Kasumi-1 (cell line): ENCODE measurements at regions not wholly inside any gene's neighbourhood (a gene's known extent, or its start where the extent isn't known, plus 50 kb on each side); places are given as distances from the start of the nearest gene placed in this dataset.

Experiments used
- DNase-seq, 2 experiments: peaks; one replicate each; lab custom pipeline; 2025; lab: John Stamatoyannopoulos, UW

DNA sequence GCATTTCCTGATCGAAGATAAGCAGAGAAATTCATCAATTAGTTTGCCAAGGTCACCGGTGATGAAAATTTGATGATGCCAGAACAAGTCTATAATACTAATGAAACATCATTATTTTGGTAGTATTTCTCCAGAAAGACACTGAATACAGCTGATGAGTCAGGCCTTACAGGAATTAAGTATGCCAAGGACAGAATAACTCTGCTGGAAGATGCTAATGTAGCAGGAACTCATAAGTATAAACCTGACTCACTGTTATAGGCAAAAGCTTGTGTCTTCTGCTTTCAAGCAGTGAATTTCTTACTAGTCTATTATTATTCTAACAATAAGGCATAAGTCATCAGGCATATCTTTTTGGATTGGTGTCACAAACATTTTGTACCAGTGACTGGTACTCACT, 1825.1 kb upstream of the IGFBP7 start:
- no peak for DNase-seq

DNA sequence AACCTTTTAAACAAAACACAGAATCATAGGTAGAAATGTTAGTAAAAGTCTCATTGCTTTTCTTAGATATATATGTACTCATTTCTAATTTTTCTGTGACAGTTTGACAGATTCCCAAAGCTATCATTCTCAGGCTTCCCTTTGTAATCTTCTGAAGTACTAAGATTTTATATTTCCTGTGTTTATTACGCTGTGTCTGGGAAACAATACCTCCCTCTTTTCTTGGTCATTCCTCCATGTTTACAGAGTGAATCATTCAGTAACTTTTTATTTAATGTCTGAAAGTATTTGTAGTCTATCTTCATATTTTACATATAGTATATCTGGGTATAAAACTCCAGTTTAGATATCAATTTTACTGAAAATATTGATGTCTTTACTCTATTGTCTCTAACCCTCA, 1826.3 kb upstream of the IGFBP7 start:
- no peak for DNase-seq

DNA sequence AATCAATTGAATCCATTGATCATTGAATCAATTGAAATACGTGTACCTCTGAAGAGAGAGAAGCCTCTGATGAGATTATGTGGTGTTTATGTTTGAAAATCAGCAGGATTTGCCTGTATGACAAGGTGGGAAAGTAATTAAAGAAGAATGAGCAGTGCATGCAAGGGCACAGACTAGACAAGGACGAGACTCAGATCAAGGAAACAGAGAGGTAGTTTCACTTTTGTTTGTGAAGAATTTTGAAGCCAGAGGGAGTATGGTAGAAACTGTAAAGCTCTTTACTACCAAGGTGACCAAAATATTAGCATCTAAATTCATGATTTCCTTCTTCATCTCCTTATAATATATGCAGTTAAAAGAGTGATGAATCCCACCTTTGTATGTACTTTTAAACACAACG, 1830.0 kb upstream of the IGFBP7 start:
- no peak for DNase-seq

DNA sequence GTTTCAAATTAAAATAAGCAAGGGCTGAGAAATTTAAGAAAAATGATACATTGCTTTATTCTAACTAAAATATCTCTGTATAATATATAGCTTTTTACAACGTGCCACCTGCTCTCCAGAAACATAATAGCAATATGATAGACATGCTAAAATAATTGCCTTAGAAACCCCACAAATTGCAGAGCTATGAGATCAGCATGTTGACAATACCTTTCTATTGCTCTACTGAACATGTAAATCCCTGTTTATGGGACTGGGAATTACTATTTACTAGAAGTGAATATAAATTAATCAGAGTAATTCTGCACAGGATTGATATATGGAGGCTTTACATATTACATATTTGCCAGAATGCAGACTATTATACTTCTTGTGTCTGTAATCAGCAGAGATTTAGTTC, 1831.1 kb upstream of the IGFBP7 start:
- DNase-seq, result no peak

DNA sequence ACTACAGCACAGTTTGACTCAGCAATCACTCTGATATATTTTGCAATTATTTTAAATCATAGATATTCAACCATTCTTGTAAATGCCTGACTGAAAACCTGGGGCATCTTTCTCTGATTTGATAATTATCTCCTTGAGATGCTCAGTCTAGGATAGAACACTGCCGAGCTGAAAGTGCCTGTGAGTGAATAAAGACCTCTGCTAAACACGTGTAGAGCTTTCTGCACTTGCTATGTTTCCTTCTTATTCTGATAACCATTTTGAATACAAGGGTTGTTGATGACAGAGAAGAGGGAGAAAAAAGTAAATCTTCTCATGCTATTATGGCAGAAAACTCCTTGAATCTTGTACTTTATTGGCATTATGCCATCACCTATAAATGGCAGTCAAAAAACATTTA, 1843.4 kb upstream of the IGFBP7 start:
- no peak for DNase-seq

DNA sequence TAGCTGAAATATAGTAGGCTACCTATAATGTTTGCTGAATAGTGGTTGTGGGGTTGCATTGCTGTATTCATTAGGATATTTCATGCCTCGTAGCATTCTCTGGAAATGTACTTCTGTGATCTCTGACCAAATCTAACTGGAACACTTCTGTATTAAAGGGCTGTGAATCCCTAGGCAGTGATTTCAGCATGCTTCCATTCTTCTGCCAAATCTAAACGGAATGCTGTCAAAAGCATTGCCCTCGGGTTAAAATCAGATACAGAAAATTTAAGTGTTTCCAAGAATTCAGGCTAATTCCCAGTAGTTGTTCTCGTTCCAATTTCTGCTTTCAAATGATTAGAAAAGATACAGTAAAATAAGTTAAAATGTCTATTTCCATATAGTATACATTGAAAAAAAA, 1847.5 kb upstream of the IGFBP7 start:
- DNase-seq, result no peak

DNA sequence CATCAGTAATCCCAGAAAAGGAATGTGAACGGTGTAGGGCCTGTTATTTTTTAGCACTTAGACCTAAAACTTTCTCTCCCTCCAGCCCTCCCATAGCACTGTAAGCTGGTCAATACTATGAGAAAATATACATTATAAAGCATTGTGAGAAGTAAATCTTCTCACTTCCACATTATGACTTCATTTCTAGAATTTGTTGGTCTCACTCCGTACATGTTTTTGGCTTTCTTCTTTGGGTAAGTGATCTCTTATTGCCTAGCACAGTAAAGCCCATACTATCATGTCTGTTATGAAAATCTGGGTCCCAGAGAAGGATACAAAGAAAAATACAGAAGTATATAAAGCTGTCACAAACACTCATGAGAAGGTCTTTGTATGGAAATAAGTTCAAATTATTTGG, 1851.1 kb upstream of the IGFBP7 start:
- DNase-seq, result no peak

DNA sequence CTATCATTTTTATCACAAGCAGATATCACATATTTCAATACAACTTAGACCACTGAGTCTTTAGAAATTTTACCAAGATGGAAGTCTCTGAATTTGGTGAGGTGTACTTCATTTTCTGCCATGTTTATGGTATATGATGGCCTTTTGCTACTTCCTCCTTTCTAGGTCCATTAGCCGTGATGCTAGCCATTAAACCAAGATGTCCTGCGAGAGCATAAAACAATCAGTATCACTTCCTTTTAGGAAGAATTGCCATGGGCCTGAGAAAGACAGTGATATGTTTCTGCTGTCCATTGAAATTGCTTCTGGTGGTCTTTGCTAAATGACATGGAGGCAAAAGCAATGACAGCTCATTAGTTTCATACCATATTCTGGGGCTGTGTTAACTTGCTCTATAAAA, 1851.7 kb upstream of the IGFBP7 start:
- no peak for DNase-seq

DNA sequence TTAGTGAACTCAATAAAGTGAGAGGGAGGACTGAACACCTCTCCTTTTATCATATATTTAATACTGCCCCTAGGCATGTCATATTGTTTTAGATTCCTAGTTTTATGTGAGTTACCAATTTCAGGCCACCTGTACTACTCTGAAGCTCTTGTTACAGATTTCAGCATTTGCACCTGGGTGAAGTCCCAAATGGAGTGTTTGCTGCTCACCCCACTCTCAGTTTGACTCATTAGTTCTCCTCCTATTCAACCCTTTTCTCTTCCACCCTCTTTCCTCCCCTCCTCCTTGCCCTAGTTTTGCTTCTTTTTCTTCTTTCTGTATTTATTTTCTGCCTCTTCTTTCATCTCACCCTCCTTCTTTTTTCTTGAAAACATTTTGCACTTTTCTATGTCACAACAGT, 1852.2 kb upstream of the IGFBP7 start:
- no peak for DNase-seq

DNA sequence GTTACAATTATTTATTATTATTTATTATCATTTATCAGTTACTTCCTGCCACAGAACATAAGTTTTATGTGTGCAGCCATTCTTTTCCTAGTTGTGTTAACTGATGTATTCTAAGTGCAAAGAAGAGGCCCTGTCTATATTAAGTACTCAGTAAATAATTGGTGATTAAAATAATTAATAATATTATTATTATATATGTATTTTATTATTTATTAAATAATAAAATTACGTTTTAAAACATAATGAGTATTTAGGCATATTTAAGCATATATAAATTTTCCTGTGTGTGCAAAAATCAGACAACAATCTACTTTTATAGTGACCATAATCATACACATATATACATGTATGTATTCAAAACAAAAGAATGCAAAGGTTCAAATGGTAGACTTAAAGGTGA, 1871.6 kb upstream of the IGFBP7 start:
- no peak for DNase-seq

DNA sequence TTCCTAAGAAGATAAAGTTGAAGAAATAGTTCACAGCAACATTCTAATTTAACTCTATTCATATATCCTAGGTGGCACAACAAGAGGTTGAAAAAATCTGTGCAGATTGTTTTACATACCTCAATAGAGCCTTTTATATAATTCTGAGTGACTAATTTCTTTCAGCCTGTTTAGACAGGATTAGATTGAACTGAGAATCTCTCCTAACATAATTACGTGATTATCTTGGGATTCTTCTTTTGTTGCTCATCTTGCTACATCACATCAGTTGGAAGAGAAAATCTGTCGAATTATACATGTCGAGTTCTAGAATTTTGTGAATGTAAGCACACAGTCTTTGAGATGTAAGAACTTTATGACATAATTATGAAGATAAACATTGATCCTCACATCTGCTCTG, 1873.7 kb upstream of the IGFBP7 start:
- DNase-seq, result no peak

DNA sequence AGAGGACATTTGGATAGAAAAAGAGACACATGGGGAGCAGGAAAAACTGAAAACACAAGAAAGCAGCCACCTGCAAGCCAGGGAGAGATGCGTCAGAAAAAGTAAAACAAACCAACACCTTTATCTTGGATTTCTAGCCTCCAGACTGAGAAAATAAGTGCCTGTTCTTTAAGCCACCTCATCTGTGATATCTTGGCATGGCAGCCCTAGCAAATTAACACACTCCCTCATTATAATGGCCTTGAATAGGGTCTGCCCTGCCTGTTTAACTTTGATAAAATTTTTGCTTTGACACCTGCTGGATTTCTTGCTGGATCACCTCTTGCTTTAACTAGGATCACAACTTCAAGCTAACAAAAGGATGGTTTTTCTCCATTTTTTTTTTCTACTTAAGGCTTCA, 1892.0 kb upstream of the IGFBP7 start:
- no peak for DNase-seq

DNA sequence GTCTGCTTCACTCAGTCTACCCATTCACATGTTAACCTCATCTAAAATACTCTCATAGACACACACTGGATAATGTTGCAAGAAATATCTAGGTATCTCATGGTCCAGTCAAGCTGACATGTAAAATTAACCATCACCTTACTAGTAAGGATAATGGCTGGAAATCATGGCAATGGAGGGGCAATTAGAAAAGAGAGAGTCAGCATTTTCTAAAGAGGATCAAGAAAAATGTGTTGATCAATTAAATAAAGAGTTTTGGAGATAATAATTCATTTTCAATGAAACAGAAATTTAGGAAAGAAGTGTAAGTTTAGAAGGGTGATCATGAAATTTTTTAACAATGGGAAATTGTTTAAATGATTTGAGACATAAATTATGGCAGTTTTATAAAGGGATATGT, 1914.1 kb upstream of the IGFBP7 start:
- DNase-seq, result no peak

DNA sequence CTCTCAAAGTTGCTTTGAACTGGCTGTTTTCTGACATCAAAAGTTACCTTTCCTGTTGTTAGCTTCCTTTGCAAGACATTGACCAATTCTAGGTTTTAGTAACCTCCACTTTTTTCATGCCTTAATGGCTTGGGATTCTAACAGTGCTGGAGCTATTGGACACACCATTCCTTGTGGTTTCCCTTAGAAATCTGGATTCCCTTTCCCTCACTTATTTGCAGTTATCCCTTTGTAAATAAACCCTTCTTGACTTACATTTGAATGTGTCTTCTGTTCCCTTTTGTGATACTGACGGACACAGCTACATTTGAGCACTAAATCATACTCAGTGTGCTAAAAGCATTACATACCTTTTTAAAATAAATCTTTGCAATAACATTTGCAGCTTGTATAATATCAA, 1927.6 kb upstream of the IGFBP7 start:
- no peak for DNase-seq

DNA sequence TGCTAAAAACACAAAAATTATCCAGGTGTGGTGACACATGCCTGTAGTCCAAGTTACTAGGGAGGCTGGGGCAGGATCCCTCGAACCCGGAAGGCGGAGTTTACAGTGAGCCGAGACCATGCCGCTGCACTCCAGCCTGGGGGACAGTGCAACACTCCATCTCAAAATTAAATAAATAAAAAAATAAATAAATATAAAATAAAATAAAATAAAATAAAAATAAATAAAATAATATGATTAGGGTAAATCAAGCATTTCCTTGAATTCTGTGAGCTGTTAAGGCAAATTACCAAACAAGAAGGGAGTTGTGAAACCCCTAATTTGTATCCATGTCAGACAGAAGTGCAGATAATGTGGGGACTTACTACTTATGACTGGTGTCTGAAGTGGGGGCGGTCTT, 1928.9 kb upstream of the IGFBP7 start:
- DNase-seq, result no peak

DNA sequence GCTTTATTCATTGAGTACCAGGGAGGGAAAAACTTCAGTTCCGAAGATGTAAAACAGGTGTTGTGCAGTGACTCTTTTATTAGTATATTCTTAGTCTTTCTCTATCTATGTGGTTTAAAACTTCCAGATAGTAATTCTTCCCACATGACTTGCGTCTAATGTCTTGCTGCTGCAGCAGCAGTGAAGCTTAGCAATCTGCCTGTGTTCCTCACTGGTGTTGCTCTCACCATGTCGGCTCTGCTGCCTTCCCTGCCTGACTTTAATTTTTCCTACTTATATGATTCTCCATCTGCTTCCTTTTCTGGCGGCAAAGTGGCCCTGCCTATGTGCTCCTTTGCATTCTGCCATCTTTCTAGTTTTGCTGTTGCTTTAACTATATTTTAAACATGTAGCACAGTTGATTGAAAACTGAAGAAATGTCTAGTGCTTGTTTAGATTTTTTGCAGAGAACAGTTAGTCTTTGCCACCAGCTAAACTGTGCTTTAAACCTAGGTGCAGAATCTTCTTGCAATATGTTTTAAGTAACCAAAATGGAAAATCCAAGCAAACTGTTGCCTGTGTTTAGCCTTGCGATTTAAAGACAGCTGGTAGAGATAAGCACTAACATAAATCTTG, 1934.2 kb upstream of the IGFBP7 start:
- DNase-seq, result no peak

DNA sequence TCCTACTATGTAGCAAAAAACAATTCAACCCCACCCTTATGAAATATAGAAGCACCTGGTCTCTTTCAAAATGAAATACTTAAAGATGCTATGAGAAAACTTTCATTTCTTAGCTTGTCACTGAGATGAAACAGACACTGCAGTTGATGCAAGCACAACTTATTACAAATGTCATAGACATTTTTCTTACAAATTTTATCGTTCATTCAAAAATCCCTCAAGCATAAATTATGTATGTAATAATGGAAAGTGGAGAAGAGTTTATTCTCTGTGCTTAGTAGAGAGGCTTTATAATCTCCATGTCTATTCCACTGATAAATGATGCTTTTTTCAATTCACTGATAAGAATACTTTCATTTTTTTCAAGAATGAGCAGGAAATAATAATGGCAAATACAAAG, 1943.9 kb upstream of the IGFBP7 start:
- no peak for DNase-seq

DNA sequence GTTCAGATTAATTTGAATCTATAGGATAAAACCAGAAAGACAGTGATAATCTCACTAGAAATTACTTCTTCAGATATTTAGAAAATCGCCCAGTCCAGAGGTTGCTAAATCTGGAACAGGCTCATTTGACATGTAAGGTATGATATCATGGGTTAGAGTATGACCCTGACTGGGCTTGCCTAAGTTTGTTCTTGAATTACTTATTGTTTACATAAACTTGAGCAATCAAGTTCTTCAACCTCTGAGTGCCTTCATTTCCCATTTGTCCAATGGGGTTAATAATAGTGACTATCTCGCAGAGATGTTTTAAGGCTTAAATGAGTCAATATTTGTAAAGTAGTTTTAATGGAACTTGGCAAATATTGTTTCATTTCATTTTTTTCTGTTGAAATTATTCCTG, 1947.6 kb upstream of the IGFBP7 start:
- no peak for DNase-seq

DNA sequence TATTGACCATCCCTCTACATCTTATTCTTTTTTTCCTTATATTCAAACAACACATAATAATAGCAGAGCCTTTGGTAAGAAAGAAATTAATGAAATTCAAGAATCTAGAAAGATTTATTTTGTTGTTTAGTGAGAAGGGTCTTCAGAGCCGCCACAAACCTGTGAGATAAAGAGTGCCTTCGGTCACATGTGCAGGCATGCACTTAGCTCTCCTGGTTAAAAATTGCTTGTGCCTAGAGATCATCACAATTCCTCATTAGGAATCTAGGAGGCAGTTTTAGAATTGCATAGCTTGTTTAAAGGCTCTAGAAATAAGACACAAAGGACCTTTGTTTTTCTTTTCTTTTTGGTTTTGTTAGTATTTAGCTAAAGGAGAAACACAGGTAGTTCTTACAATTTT, 1948.4 kb upstream of the IGFBP7 start:
- no peak for DNase-seq

DNA sequence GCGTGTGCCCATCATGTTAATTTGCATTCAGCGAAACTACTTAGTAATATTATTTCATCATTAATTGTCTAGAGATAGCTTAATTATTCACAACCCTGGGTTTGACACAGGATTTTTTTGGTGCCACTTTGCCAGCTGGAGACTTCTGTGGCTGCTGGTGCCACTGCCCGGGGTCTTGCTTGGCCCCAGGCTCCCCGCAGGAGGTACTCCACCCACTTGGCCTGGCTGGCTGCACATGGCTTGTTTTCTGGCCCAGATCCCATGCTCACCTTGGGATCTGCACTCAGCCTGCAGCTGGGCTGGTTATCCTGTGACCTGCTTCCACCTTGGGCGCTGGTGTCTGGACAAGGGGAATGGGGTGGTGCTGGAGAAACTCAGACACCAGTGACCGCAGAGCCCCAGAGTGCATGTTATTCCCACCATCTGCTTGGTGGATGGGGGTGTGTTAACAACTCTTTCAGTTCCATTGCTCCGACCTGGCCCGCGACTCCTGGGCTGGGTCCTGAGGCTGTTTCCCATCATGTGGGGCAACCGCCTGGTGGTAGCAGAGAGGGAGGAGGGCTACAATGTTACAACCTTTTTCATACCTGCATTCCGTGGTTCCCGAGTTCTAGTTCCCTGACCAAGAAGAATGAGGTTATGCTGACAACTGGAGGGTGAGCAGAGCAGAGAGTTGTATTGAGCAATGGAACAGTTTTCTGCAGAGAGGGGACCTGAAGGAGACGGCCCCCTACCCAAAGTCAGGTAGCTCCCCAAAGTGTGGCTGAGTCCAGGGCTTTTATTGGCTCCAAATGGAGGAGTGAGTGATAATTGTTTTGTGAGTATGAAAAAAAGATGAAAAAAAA, 1950.0 kb upstream of the IGFBP7 start:
- no peak for DNase-seq

DNA sequence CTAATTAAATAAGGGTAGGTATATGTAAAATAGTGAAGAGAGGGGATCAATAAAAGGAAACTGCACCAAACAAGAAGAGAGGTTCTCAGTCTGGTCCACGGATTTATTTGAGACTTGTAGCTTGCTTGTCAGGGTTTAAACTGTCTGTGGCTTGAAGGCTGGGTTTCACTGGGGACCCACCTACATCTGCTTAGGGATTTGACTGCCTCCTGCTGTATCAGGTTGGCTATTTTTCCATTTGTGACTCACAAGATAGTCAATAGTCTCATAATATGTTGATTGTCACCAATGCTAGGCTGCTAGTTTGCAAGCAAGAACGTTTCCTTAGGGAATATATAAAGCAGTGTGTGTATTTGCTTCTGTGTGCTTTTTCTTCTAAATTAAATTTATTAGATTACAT, 1950.7 kb upstream of the IGFBP7 start:
- DNase-seq, result no peak

DNA sequence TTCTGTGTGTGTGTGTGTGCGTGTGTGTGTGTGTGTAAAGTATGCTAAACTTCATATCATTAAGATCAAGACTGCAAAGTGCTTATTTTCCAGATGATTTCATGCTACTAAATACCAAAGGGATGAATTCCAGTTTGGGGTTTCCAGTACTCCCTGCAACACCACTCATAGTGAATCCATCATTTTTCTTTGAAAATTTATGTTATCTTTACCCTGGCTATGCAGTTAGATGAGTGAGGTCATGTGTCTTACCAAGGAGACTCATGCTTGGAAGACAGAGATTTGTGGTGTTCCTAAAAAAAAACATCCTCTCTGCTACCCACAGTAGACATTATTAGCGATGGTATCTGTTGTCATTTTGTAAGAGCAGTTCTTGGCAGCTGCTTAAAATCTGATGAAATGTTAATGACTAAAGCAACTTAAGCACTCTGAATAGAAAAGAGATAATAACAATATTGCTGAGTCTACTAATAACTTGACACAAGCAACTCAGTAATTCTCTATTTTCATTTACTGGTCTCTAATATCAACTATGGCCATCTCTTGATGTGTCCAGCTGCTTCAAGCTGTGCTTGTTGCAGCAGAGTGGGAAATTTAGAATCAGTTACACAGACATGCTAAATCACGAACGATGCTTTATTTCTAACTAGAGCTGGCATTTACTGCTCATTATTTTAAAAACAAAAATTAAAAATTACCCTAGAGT, 1953.0 kb upstream of the IGFBP7 start:
- no peak for DNase-seq

DNA sequence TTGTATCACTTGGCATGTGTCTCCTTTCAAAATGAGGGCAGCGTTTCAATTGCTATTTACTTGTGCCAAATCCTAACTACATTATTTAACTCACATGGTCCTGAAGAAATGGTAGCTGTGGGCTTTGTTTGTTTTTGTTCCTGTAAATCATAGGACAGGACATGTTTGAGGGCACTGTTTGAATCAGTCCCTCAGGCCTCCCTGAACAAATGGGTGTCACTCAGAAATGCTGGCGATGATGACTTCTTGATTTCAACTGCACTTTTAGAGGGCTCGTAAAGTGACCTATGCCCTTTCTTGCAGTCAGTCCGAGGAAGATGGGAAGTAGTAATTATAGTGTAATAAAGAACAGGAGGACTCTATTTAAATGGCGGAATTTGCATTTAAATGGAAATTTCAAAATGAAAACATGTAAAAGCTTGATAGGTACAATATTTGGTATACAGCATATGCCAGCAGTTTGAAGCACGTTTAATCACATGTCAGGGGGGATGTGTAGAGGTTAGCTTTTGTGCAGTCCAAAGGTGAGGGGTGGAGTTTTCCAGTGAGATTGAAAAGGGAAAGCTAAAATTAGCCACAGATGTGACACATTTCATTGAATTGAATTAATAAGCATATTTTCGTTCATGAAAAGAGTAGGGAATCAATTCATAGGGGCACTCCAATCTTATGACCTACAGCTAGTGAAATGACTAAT, 1958.7 kb upstream of the IGFBP7 start:
- DNase-seq, result no peak
